ENCODE measurements at regions not wholly inside any gene's neighbourhood (a gene's known extent, or its start where the extent isn't known, plus 50 kb on each side); places are given as distances from the start of the nearest gene placed in this dataset.

GRCh38 chr6:169391473-169392071 lies 137.9 kb upstream of the THBS2 start:
- TF ChIP-seq CTCF (conservative IDR thresholded peaks at IDR 0.05; ENCODE audit: low read depth, low read length) (no peak), EZH2 (IDR thresholded peaks at IDR 0.05; ENCODE audit: borderline replicate concordance, low read depth, low read length, poor library complexity, severe bottlenecking) (no peak)

Data from A673 (cell line).